Lower lobe of right lung (tissue), 2 donors: ENCODE measurements at regions not wholly inside any gene's neighbourhood (a gene's known extent, or its start where the extent isn't known, plus 50 kb on each side); places are given as distances from the start of the nearest gene placed in this dataset.
"Not testable (repeated sequence)": the region's sequence is repeated elsewhere in the genome, so short reads cannot be mapped to it uniquely, and the experiment has no call there.

Source experiments
- ATAC-seq, 2 donors: fragments of 200-7000 bp; cut with Tn5 transposase; one replicate each; pipeline ENCODE4 v1.9.1; 2020 to 2022; ENCODE audit warnings: mild to moderate bottlenecking in 2 of 2, moderate library complexity in 2 of 2
- DNase-seq: peaks from one replicate; pipeline ENCODE4 v3.0.0-alpha.2; 2020
- H3K27ac ChIP-seq: fragments of 200-600 bp; one replicate; pipeline ENCODE4 v1.8.0; 2022
- H3K27me3 ChIP-seq: fragments of 200-600 bp; one replicate; pipeline ENCODE4 v1.8.0; 2022; ENCODE audit warnings: low read depth
- H3K36me3 ChIP-seq: fragments of 200-600 bp; one replicate; pipeline ENCODE4 v1.8.0; 2022; ENCODE audit warnings: mild to moderate bottlenecking
- H3K4me1 ChIP-seq: fragments of 200-600 bp; one replicate; pipeline ENCODE4 v1.8.0; 2022
- H3K4me3 ChIP-seq: fragments of 200-600 bp; one replicate; pipeline ENCODE4 v1.8.0; 2022; ENCODE audit warnings: mild to moderate bottlenecking
- H3K9me3 ChIP-seq: fragments of 200-600 bp; one replicate; pipeline ENCODE4 v1.8.0; 2022
- CTCF ChIP-seq: fragments of 200-600 bp; IDR thresholded peaks from one replicate; pipeline ENCODE4 v1.8.0; 2022; ENCODE audit warnings: antibody characterized with exemption, mild to moderate bottlenecking
- intact Hi-C: fragments of 100-400 bp; cut with DNase I; formaldehyde crosslinking; loops from one replicate; pipeline ENCODE4 v1.11.0; 2022
- donor health status: DM: no; HTN: yes; CAD: no; lungs with severe emphysema.

GRCh38 chr2:183752571-183752970, 628.3 kb downstream of the NUP35 start:
- no peaks in the 10 kb centered on the region for H3K4me1 ChIP-seq
- H3K36me3 ChIP-seq: no peaks in the 10 kb centered on the region
- no peak for ATAC-seq
- no peak overlapping the region for H3K27ac ChIP-seq
- no peaks in the 10 kb centered on the region for H3K27me3 ChIP-seq
- no peak for TF ChIP-seq CTCF
- no peak overlapping the region for H3K4me3 ChIP-seq
- intact Hi-C loops: no loop called here
- no peak for DNase-seq
- H3K9me3 ChIP-seq: no peaks in the 10 kb centered on the region

- TF ChIP-seq CTCF: no peak
- Histone ChIP-seq H3K27me3 (no peaks in the 10 kb centered on the region), H3K9me3 (no peaks in the 10 kb centered on the region), H3K27ac (no peak overlapping the region), H3K4me1 (no peaks in the 10 kb centered on the region), H3K36me3 (no peaks in the 10 kb centered on the region), H3K4me3 (no peak overlapping the region)
- DNase-seq: no peak
- ATAC-seq: no peak
- intact Hi-C loops: no loop called here
Measured at GRCh38 chr2:183759033-183759432, 634.8 kb downstream of the NUP35 start.

GRCh38 chr2:183773775-183774174, 649.5 kb downstream of the NUP35 start:
- DNase-seq: no peak
- no peaks in the 10 kb centered on the region for H3K4me1 ChIP-seq
- H3K27me3 ChIP-seq: no peaks in the 10 kb centered on the region
- H3K27ac ChIP-seq: no peak overlapping the region
- H3K9me3 ChIP-seq: no peaks in the 10 kb centered on the region
- TF ChIP-seq CTCF: no peak
- ATAC-seq: no peak
- intact Hi-C loops: no loop called here
- H3K36me3 ChIP-seq: no peaks in the 10 kb centered on the region
- no peak overlapping the region for H3K4me3 ChIP-seq

- H3K4me1 ChIP-seq: no peaks in the 10 kb centered on the region
- no peak overlapping the region for H3K4me3 ChIP-seq
- no peak for TF ChIP-seq CTCF
- ATAC-seq (no peak), DNase-seq (no peak)
- H3K9me3 ChIP-seq: no peaks in the 10 kb centered on the region
- intact Hi-C loops: no loop called here
- no peak overlapping the region for H3K27ac ChIP-seq
- H3K27me3 ChIP-seq: no peaks in the 10 kb centered on the region
- no peaks in the 10 kb centered on the region for H3K36me3 ChIP-seq
Measured at GRCh38 chr2:183780072-183780471, 655.8 kb downstream of the NUP35 start.

- DNase-seq (no peak), ATAC-seq (no peak)
- H3K4me1 ChIP-seq: no peaks in the 10 kb centered on the region
- H3K4me3 ChIP-seq: no peak overlapping the region
- H3K27ac ChIP-seq: no peak overlapping the region
- no peaks in the 10 kb centered on the region for H3K36me3 ChIP-seq
- intact Hi-C loops: no loop called here
- no peaks in the 10 kb centered on the region for H3K9me3 ChIP-seq
- TF ChIP-seq CTCF: no peak
- H3K27me3 ChIP-seq: no peaks in the 10 kb centered on the region
Measured at GRCh38 chr2:183782436-183782835, 658.2 kb downstream of the NUP35 start.

- H3K27ac ChIP-seq, H3K4me3 ChIP-seq, H3K4me1 ChIP-seq, H3K36me3 ChIP-seq, ATAC-seq, H3K27me3 ChIP-seq, DNase-seq, intact Hi-C loops, H3K9me3 ChIP-seq: not testable (repeated sequence)
Measured at GRCh38 chr2:183788796-183789195, 664.6 kb downstream of the NUP35 start.

GRCh38 chr2:183792165-183792924, 668.1 kb downstream of the NUP35 start:
- H3K36me3 ChIP-seq, H3K9me3 ChIP-seq, intact Hi-C loops, H3K27ac ChIP-seq, H3K4me1 ChIP-seq, H3K4me3 ChIP-seq, ATAC-seq, H3K27me3 ChIP-seq: not testable (repeated sequence)
- peak; percentile 30 for DNase-seq
